Transverse colon (tissue), 4 donors: ENCODE measurements at regions not wholly inside any gene's neighbourhood (a gene's known extent, or its start where the extent isn't known, plus 50 kb on each side); places are given as distances from the start of the nearest gene placed in this dataset.
"Not testable (repeated sequence)": the region's sequence is repeated elsewhere in the genome, so short reads cannot be mapped to it uniquely, and the experiment has no call there.

Source experiments
- DNase-seq: peaks from one replicate; pipeline ENCODE4 v3.0.0-alpha.2; 2019
- H3K27ac ChIP-seq, 4 donors: fragments of 200-600 bp; sonication (generic); 2 replicates each; pipeline ENCODE4 v1.5.1; 2016 to 2018; ENCODE audit warnings: inconsistent platforms in 4 of 4
- H3K27me3 ChIP-seq: fragments of 200-600 bp; sonication (generic); 2 replicates; pipeline ENCODE4 v1.5.1; 2017; ENCODE audit warnings: inconsistent platforms
- H3K36me3 ChIP-seq, 4 donors: fragments of 200-600 bp; sonication (generic); 2 replicates each; pipeline ENCODE4 v1.5.1; 2017 to 2019; ENCODE audit warnings: inconsistent platforms in 4 of 4
- H3K4me1 ChIP-seq, 4 donors: fragments of 200-600 bp; sonication (generic); 2 replicates each; pipeline ENCODE4 v1.5.1; 2017 to 2020; ENCODE audit warnings: inconsistent platforms in 4 of 4
- H3K4me3 ChIP-seq, 4 donors: fragments of 200-600 bp; sonication (generic); 1 replicate in 1 of 4; 2 replicates in 3 of 4; pipeline versions ENCODE4 v1.5.1 to v1.6.1; 2017 to 2019; ENCODE audit warnings: inconsistent platforms in 4 of 4
- H3K9me3 ChIP-seq, 2 donors: fragments of 200-600 bp; sonication (generic); 2 replicates each; pipeline ENCODE4 v1.5.1; 2017 to 2019; ENCODE audit warnings: inconsistent platforms in 2 of 2
- CTCF ChIP-seq, 5 experiments: fragments of 200-600 bp in 3 of 5; fragments of 450-650 bp in 2 of 5; sonication (generic) in 3 of 5; IDR thresholded peaks; 1 replicate in 2 of 5; 2 replicates in 3 of 5; pipeline ENCODE4 v1.5.1; 2016 to 2017; ENCODE audit warnings: antibody characterized with exemption in 5 of 5, inconsistent platforms in 3 of 5, mild to moderate bottlenecking in 2 of 5, moderate library complexity in 1 of 5
- EP300 ChIP-seq: sonication (generic); formaldehyde crosslinking; IDR thresholded peaks from one replicate; pipeline ENCODE4 v1.6.1; 2017; ENCODE audit warnings: antibody characterized with exemption, low read depth
- POLR2A ChIP-seq: fragments of 450-650 bp; IDR thresholded peaks from one replicate; pipeline ENCODE4 v1.6.1; 2016; ENCODE audit warnings: antibody characterized with exemption, mild to moderate bottlenecking, moderate library complexity
- POLR2AphosphoS5 ChIP-seq, 3 donors: sonication (generic); formaldehyde crosslinking; IDR thresholded peaks; one replicate each; pipeline ENCODE4 v1.6.1; 2016; ENCODE audit warnings: antibody characterized with exemption in 3 of 3
- WGBS, 2 donors: methylation state at CpG; one replicate each; pipeline ENCODE4 v1.1.5; 2018; ENCODE audit warnings: low coverage in 1 of 2; 5-methylcytosine and 5-hydroxymethylcytosine counted together
- in situ Hi-C, 4 donors: fragments of 200-750 bp; cut with MboI; loops; one replicate each; pipeline versions ENCODE4 v1.15.0 to v1.15.1; 2017; ENCODE audit warnings: low sequenced_read_pairs in 3 of 4, low pct_ligation_motif_present in 1 of 4, low pct_unique_long_range_greater_than_20kb in 1 of 4
- intact Hi-C: fragments of 100-400 bp; cut with DNase I; formaldehyde crosslinking; loops from one replicate; pipeline ENCODE4 v1.15.1; 2023; ENCODE audit warnings: low total_unique reads

- H3K27ac ChIP-seq: no peak overlapping the region
- intact Hi-C loops: no loop called here
- peaks cover 0 to 19% (median 0%) of the 10 kb centered on the region in 4 donors for H3K4me1 ChIP-seq
- H3K36me3 ChIP-seq: no peaks in the 10 kb centered on the region
- no peaks in the 10 kb centered on the region for H3K27me3 ChIP-seq
- TF ChIP-seq CTCF (IDR thresholded peaks at IDR 0.05) (no peak), EP300 (no peak)
- no peaks in the 10 kb centered on the region for H3K9me3 ChIP-seq
- in situ Hi-C loops: no loop called here
- 81 to 100% methylated on average over 2 to 4 of the region's 4 CpGs for WGBS, 2 donors
- H3K4me3 ChIP-seq: no peak overlapping the region
- no peak for DNase-seq
Measured at GRCh38 chr6:21729431-21729830, 135.9 kb downstream of the SOX4 start.

- TF ChIP-seq EP300 (no peak), POLR2A (no peak), CTCF (IDR thresholded peaks at IDR 0.05) (no peak), POLR2AphosphoS5 (IDR thresholded peaks at IDR 0.05) (no peak)
Measured at GRCh38 chr6:21730533-21730932, 137.0 kb downstream of the SOX4 start.

GRCh38 chr6:21731411-21732031 lies 138.0 kb downstream of the SOX4 start:
- H3K4me1 ChIP-seq: peaks cover 0 to 17% (median 0%) of the 10 kb centered on the region in 4 donors
- in situ Hi-C loops: no loop called here
- no peak for DNase-seq
- no peaks in the 10 kb centered on the region for H3K36me3 ChIP-seq
- H3K27me3 ChIP-seq: no peaks in the 10 kb centered on the region
- H3K27ac ChIP-seq: peak overlapping the region in 2 of 4 donors; percentile 32 to 39
- no peak overlapping the region for H3K4me3 ChIP-seq
- TF ChIP-seq CTCF (IDR thresholded peaks at IDR 0.05) (no peak), POLR2A (no peak), POLR2AphosphoS5 (IDR thresholded peaks at IDR 0.05) (no peak), EP300 (no peak)
- WGBS, 2 donors: 44 to 51% methylated on average over 4 to 5 of the region's 5 CpGs
- intact Hi-C loops: no loop called here
- no peaks in the 10 kb centered on the region for H3K9me3 ChIP-seq

More at GRCh38 chr6:21730533-21730932, 137.0 kb downstream of the SOX4 start:
- Histone ChIP-seq H3K27me3 (no peaks in the 10 kb centered on the region), H3K4me3 (no peak overlapping the region), H3K36me3 (no peaks in the 10 kb centered on the region), H3K27ac (no peak overlapping the region), H3K9me3 (no peaks in the 10 kb centered on the region), H3K4me1 (peaks cover 0 to 19% (median 0%) of the 10 kb centered on the region in 4 donors)
- in situ Hi-C loops: no loop called here
- WGBS, 2 donors: 93 to 100% methylated on average over 6 to 11 of the region's 11 CpGs
- DNase-seq: no peak
- intact Hi-C loops: no loop called here

GRCh38 chr6:21732032-21732730 lies 138.6 kb downstream of the SOX4 start:
- H3K9me3 ChIP-seq, intact Hi-C loops, DNase-seq, H3K4me3 ChIP-seq, in situ Hi-C loops, H3K36me3 ChIP-seq, H3K27me3 ChIP-seq: not testable (repeated sequence)
- Histone ChIP-seq H3K4me1 (peaks cover 0 to 14% (median 0%) of the 10 kb centered on the region in 4 donors), H3K27ac (peak overlapping the region in 2 of 4 donors; percentile 13 to 39)
- 78 to 87% methylated on average over 8 to 14 of the region's 14 CpGs for WGBS, 2 donors
